PC-9 (cell line): ENCODE measurements at regions not wholly inside any gene's neighbourhood (a gene's known extent, or its start where the extent isn't known, plus 50 kb on each side); places are given as distances from the start of the nearest gene placed in this dataset.

Experiments
- BruUV-seq: library from RNA; stranded (reverse); fragments of 400-500 nt; replicated peaks from 2 replicates; lab custom pipeline; 2021; lab: Mats Ljungman, UMichigan
- CTCF ChIA-PET: fragments of 300-600 bp; sonication (Branson Sonifier 250); formaldehyde crosslinking; loops from one replicate; lab custom pipeline; 2022; ENCODE audit warnings: antibody characterized with exemption; lab: Charles Lee
- POLR2A ChIA-PET: fragments of 300-600 bp; sonication (Branson Sonifier 250); formaldehyde crosslinking; loops from one replicate; lab custom pipeline; 2022; ENCODE audit warnings: antibody characterized with exemption; ENCODE audit not compliant: unreplicated experiment; lab: Charles Lee
- DNase-seq, 2 experiments: peaks; one replicate each; pipeline versions ENCODE4 v3.0.0 to v3.0.0-alpha.2; 2015 to 2022; ENCODE audit warnings: mixed read lengths in 1 of 2
- H2AFZ ChIP-seq: fragments of 200-600 bp; sonication (generic); 2 replicates; pipeline ENCODE4 v1.8.1; 2017; ENCODE audit warnings: antibody characterized with exemption
- H3F3A ChIP-seq: fragments of 200-600 bp; sonication (generic); 2 replicates; pipeline ENCODE4 v1.8.1; 2017; ENCODE audit warnings: antibody characterized with exemption, mild to moderate bottlenecking, low read depth; ENCODE audit not compliant: insufficient read depth
- H3K27ac ChIP-seq: fragments of 200-600 bp; sonication (generic); 2 replicates; pipeline ENCODE4 v1.6.1; 2016; ENCODE audit warnings: mixed run types
- H3K27me3 ChIP-seq: fragments of 200-600 bp; sonication (generic); 2 replicates; pipeline ENCODE4 v1.6.1; 2016; ENCODE audit warnings: low read depth, mixed run types; ENCODE audit not compliant: insufficient read depth
- H3K36me3 ChIP-seq: fragments of 200-600 bp; sonication (generic); 2 replicates; pipeline ENCODE4 v1.6.1; 2016; ENCODE audit warnings: low read depth, mixed run types
- H3K4me1 ChIP-seq: fragments of 200-600 bp; sonication (generic); replicated peaks from 2 replicates; pipeline ENCODE4 v1.6.1; 2016; ENCODE audit warnings: mixed run types; ENCODE audit not compliant: insufficient read depth
- H3K4me2 ChIP-seq: fragments of 200-600 bp; sonication (generic); 2 replicates; pipeline ENCODE4 v1.6.1; 2017; ENCODE audit warnings: mixed run types
- H3K4me3 ChIP-seq: fragments of 200-600 bp; sonication (generic); 2 replicates; pipeline ENCODE4 v1.6.1; 2016; ENCODE audit warnings: mixed run types
- H3K79me2 ChIP-seq: fragments of 200-600 bp; sonication (generic); 2 replicates; pipeline ENCODE4 v1.6.1; 2017; ENCODE audit warnings: low read depth, mixed run types
- H3K9me2 ChIP-seq: fragments of 200-600 bp; sonication (generic); 2 replicates; pipeline ENCODE4 v1.8.1; 2017; ENCODE audit warnings: mild to moderate bottlenecking; ENCODE audit not compliant: insufficient read depth
- H3K9me3 ChIP-seq: fragments of 200-600 bp; sonication (generic); 2 replicates; pipeline ENCODE4 v1.8.1; 2016; ENCODE audit warnings: low read depth; ENCODE audit not compliant: insufficient read depth
- H4K20me1 ChIP-seq: fragments of 200-600 bp; sonication (generic); 2 replicates; pipeline ENCODE4 v1.8.1; 2017; ENCODE audit not compliant: insufficient read depth
- EZH2 ChIP-seq: fragments of 200-600 bp; sonication (generic); IDR thresholded peaks from 2 replicates; pipeline ENCODE4 v1.8.0; 2017; ENCODE audit warnings: antibody characterized with exemption, low read depth
- intact Hi-C: fragments of 100-400 bp; cut with micrococcal nuclease; formaldehyde crosslinking; loops from one replicate; pipeline ENCODE4 v1.10.0; 2022; ENCODE audit not compliant: unreplicated experiment
- TF ChIP-seq, protein P1 (sequence below): fragments of 200-600 bp; sonication (generic); conservative IDR thresholded peaks from 2 replicates; pipeline ENCODE4 v1.6.1; 2017; ENCODE audit warnings: mixed run types, antibody characterized with exemption, mild to moderate bottlenecking, moderate library complexity

- no TSS peak for BruUV-seq
Observed at GRCh38 chr5:53777864-53778618, 217.6 kb downstream of the NDUFS4 start.

GRCh38 chr5:53779541-53779981 is 219.1 kb downstream of the NDUFS4 start:
- TF ChIP-seq, protein P1, sequence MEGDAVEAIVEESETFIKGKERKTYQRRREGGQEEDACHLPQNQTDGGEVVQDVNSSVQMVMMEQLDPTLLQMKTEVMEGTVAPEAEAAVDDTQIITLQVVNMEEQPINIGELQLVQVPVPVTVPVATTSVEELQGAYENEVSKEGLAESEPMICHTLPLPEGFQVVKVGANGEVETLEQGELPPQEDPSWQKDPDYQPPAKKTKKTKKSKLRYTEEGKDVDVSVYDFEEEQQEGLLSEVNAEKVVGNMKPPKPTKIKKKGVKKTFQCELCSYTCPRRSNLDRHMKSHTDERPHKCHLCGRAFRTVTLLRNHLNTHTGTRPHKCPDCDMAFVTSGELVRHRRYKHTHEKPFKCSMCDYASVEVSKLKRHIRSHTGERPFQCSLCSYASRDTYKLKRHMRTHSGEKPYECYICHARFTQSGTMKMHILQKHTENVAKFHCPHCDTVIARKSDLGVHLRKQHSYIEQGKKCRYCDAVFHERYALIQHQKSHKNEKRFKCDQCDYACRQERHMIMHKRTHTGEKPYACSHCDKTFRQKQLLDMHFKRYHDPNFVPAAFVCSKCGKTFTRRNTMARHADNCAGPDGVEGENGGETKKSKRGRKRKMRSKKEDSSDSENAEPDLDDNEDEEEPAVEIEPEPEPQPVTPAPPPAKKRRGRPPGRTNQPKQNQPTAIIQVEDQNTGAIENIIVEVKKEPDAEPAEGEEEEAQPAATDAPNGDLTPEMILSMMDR: no peak
- TF ChIP-seq EZH2: no peak
- Histone ChIP-seq H3K27me3 (no peaks in the 10 kb centered on the region), H3K9me2 (no peaks in the 10 kb centered on the region), H4K20me1 (no peaks in the 10 kb centered on the region), H3K9me3 (no peaks in the 10 kb centered on the region), H3K27ac (no peak overlapping the region), H3F3A (no peaks in the 10 kb centered on the region), H2AFZ (no peak overlapping the region), H3K79me2 (no peaks in the 10 kb centered on the region), H3K4me3 (no peak overlapping the region), H3K4me2 (no peak overlapping the region), H3K36me3 (no peaks in the 10 kb centered on the region), H3K4me1 (no peaks in the 10 kb centered on the region)
- ChIA-PET POLR2A (no interaction called here), CTCF (no interaction called here)
- no peak for DNase-seq
- BruUV-seq: no TSS peak
- intact Hi-C loops: no loop called here

More at GRCh38 chr5:53777864-53778618, 217.6 kb downstream of the NDUFS4 start:
- ChIA-PET CTCF (no interaction called here), POLR2A (no interaction called here)
- Histone ChIP-seq H3K27ac (no peak overlapping the region), H3K9me3 (no peaks in the 10 kb centered on the region), H3F3A (no peaks in the 10 kb centered on the region), H3K9me2 (no peaks in the 10 kb centered on the region), H3K4me1 (no peaks in the 10 kb centered on the region), H4K20me1 (no peaks in the 10 kb centered on the region), H3K79me2 (no peaks in the 10 kb centered on the region), H3K4me2 (no peak overlapping the region), H3K27me3 (no peaks in the 10 kb centered on the region), H2AFZ (no peak overlapping the region), H3K36me3 (no peaks in the 10 kb centered on the region), H3K4me3 (no peak overlapping the region)
- intact Hi-C loops: no loop called here
- no peak for TF ChIP-seq EZH2
- TF ChIP-seq, protein P1: no peak
- DNase-seq: no peak

DNA sequence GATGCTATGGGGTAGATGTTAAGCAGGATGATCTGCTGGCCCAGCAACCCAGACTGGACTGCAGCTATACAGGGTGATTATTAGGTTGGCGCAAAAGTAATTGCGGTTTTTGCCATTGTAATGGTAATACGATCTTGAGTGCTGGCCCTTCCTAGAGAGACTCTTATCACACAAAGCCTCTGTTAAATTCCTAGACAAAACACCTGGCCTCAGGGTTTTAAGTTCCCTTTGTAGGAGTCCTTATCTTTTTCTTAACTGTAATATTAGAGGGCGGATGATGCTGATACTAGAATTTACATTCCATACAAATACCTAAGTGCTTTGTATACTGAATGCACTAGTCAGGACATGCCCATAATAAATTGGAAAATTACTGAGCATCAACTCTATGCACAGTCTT is 222.2 kb downstream of the NDUFS4 start:
- Histone ChIP-seq H3K4me2 (no peak overlapping the region), H3K36me3 (no peaks in the 10 kb centered on the region), H3K79me2 (no peaks in the 10 kb centered on the region), H3K9me3 (no peaks in the 10 kb centered on the region), H3K9me2 (no peaks in the 10 kb centered on the region), H3K27ac (no peak overlapping the region), H3F3A (no peaks in the 10 kb centered on the region), H3K27me3 (no peaks in the 10 kb centered on the region), H3K4me1 (no peaks in the 10 kb centered on the region), H2AFZ (no peak overlapping the region), H4K20me1 (no peaks in the 10 kb centered on the region), H3K4me3 (no peak overlapping the region)
- ChIA-PET CTCF (no interaction called here), POLR2A (no interaction called here)
- TF ChIP-seq, protein P1: no peak
- no peak for TF ChIP-seq EZH2
- intact Hi-C loops: no loop called here
- BruUV-seq: no TSS peak
- no peak for DNase-seq
